RWPE1 (cell line): ENCODE measurements at regions not wholly inside any gene's neighbourhood (a gene's known extent, or its start where the extent isn't known, plus 50 kb on each side); places are given as distances from the start of the nearest gene placed in this dataset.

Experiments used
- CTCF ChIA-PET: fragments of 350-600 bp; sonication (Branson Sonifier 250); formaldehyde crosslinking; extraction: SDS; loops from one replicate; lab custom pipeline; 2021; lab: Yijun Ruan, JAX
- POLR2A ChIA-PET: fragments of 400-600 bp; formaldehyde crosslinking; extraction: SDS; loops from one replicate; lab custom pipeline; 2020; ENCODE audit warnings: antibody characterized with exemption; ENCODE audit not compliant: low non-redundant PET; lab: Yijun Ruan, JAX
- DNase-seq: peaks from one replicate; pipeline ENCODE4 v3.0.0; 2012; ENCODE audit warnings: low spot score
- H3K27ac ChIP-seq: fragments of 450-650 bp; 2 replicates; pipeline ENCODE4 v1.5.1; 2017
- CTCF ChIP-seq: fragments of 450-650 bp; conservative IDR thresholded peaks from 2 replicates; pipeline ENCODE4 v1.5.1; 2017; ENCODE audit warnings: low read depth, mild to moderate bottlenecking

DNA sequence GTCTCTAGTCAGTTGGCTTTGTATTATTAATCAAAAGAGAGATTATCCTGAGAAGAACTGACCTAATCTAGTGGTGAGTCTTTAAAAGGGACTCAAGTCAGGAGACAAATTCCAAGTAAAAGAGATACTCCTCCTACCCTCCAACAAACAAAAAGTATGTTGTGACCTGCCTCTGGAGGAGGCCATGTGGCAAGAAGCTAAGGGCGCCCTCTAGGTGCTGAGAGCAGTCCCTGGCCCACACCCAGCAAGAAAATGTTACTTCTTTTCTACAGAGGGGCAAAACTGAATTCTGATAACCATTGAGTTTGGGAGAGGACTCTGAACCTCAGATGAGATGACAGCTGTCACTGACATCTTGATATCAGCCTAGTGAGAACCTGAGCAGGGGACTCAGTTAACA, 953.6 kb upstream of the AGA start:
- ChIA-PET POLR2A (no interaction called here), CTCF (no interaction called here)
- no peak for TF ChIP-seq CTCF
- DNase-seq, result no peak
- no peak overlapping the region for H3K27ac ChIP-seq

DNA sequence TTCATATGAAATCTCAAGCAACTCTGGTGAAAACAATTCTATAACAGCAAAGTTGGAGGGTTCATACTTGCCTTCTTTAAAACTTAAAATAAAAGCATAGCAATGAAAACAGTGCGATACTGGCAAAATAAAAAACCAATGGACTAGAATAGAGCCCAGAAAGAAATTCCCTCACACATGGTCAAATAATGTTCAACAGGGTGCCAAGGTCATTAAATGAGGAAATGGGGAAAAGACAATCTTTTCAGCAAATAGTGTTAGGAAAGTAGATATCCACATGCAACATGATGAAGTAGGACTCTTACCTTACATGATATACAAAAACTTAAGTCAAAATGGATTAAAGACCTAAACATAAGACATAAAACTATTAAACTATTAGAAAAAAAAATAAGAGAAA, 970.2 kb upstream of the AGA start:
- POLR2A ChIA-PET, result no interaction called here
- H3K27ac ChIP-seq, result no peak overlapping the region
- CTCF ChIA-PET, result no interaction called here
- TF ChIP-seq CTCF, result no peak
- no peak for DNase-seq

- CTCF ChIA-PET, result no interaction called here
Observed at GRCh38 chr4:178414042-178414441, 971.8 kb upstream of the AGA start.

DNA sequence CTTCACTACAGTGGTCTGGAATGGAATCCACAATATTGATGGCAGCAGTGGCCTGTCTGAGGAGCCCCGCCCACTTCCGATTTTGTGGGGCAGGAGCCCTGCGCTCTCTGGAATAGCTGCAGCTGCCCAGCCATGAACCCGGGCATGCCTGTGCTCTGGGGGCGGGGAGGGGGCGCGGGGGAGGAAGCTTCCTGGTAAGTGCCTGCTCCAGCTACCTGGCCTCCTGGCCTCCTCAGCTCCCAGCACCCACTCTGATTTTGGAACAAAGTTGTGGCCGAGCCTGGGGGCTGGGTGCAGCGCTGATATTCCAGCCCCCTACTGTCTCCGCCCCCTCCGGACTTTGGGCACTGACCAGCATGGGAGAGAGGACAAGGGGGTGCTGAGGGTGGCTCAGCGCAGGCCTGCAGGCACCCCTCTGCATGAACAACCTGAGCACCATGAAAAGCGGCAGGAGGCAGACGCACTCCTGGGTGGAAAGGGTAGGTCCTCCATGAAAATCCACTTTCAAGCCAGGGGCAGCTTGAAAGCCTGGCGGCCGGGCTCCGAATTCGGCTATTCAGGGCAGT, 972.7 kb upstream of the AGA start:
- ChIA-PET POLR2A (no interaction called here), CTCF (interaction anchor here (0.6 kb wide), 1 partner anchor 1802 kb away, joined by 3 read pairs; no protein-coding TSS in a partner anchor)

More at GRCh38 chr4:178414042-178414441, 971.8 kb upstream of the AGA start:
- TF ChIP-seq CTCF, result no peak
- no peak for DNase-seq
- H3K27ac ChIP-seq, result no peak overlapping the region
- POLR2A ChIA-PET, result no interaction called here

GRCh38 chr4:178415925-178416324, 973.7 kb upstream of the AGA start:
- H3K27ac ChIP-seq, result no peak overlapping the region
- POLR2A ChIA-PET, result no interaction called here
- DNase-seq, result no peak
- TF ChIP-seq CTCF, result no peak
- CTCF ChIA-PET, result interaction anchor here (0.6 kb wide), 1 partner anchor 543 kb away, joined by 3 read pairs; no protein-coding TSS in a partner anchor

More for the DNA sequence above, 972.7 kb upstream of the AGA start:
- TF ChIP-seq CTCF, result no peak
- DNase-seq, result no peak
- H3K27ac ChIP-seq, result no peak overlapping the region

DNA sequence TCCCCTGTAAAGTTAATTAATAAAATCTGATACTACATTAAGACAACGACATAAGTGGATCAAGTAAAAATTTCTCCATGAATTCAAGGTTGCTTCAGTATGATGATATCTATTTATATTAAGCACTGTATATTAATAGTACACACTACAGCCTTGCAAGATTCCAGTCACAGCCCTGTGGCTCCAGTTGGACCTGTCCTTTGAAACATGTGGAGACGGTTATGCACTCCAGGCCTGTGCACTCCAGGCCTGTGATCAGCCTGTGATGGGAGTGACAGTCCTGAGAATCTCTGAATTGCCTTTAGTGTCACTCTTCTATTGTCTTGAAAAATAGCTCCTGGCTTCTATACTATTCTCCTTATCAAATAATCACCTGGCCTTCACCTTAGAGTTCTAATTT, 981.1 kb upstream of the AGA start:
- TF ChIP-seq CTCF, result no peak
- ChIA-PET POLR2A (no interaction called here), CTCF (no interaction called here)
- no peak overlapping the region for H3K27ac ChIP-seq
- no peak for DNase-seq
